ENCODE measurements at regions not wholly inside any gene's neighbourhood (a gene's known extent, or its start where the extent isn't known, plus 50 kb on each side); places are given as distances from the start of the nearest gene placed in this dataset.

GRCh38 chr17:14719942-14720341, 419.1 kb downstream of the HS3ST3B1 start:
- H3K9me3 ChIP-seq (ENCODE audit: low read length): no peaks in the 10 kb centered on the region
- no peak for TF ChIP-seq FLYWCH1 (CRISPR knock-in tag; IDR thresholded peaks at IDR 0.05)
- no peak for TF ChIP-seq NCOA1 (CRISPR knock-in tag; IDR thresholded peaks at IDR 0.05)
- no peak for TF ChIP-seq ZNF629 (CRISPR knock-in tag; conservative IDR thresholded peaks at IDR 0.05)
- no peak for TF ChIP-seq ZBTB46 (CRISPR knock-in tag; IDR thresholded peaks at IDR 0.05; ENCODE audit: borderline replicate concordance)
- TF ChIP-seq, protein P1, sequence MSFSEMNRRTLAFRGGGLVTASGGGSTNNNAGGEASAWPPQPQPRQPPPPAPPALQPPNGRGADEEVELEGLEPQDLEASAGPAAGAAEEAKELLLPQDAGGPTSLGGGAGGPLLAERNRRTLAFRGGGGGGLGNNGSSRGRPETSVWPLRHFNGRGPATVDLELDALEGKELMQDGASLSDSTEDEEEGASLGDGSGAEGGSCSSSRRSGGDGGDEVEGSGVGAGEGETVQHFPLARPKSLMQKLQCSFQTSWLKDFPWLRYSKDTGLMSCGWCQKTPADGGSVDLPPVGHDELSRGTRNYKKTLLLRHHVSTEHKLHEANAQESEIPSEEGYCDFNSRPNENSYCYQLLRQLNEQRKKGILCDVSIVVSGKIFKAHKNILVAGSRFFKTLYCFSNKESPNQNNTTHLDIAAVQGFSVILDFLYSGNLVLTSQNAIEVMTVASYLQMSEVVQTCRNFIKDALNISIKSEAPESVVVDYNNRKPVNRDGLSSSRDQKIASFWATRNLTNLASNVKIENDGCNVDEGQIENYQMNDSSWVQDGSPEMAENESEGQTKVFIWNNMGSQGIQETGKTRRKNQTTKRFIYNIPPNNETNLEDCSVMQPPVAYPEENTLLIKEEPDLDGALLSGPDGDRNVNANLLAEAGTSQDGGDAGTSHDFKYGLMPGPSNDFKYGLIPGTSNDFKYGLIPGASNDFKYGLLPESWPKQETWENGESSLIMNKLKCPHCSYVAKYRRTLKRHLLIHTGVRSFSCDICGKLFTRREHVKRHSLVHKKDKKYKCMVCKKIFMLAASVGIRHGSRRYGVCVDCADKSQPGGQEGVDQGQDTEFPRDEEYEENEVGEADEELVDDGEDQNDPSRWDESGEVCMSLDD (CRISPR knock-in tag; IDR thresholded peaks at IDR 0.05; ENCODE audit: borderline replicate concordance): no peak
- H3K4me1 ChIP-seq (ENCODE audit: insufficient read depth, low read length): no peaks in the 10 kb centered on the region
- BruUV-seq (replicated peaks): no TSS peak
- 76% methylated on average over 3 of the region's 3 CpGs for WGBS (ENCODE audit: low lambda C conversion rate)
- H3K79me2 ChIP-seq (ENCODE audit: insufficient read depth, low read length): no peaks in the 10 kb centered on the region
- no peaks in the 10 kb centered on the region for H3K27me3 ChIP-seq (ENCODE audit: control insufficient read depth in 1 of 2, insufficient read depth in 2 of 2, low read length in 2 of 2)
- no peak overlapping the region for H3K9ac ChIP-seq (ENCODE audit: insufficient read depth, low read depth, low read length)
- H3K27ac ChIP-seq (ENCODE audit: extremely low read length, insufficient read depth, low read length): no peak overlapping the region
- no peak overlapping the region for H3K4me2 ChIP-seq (ENCODE audit: low read depth, low read length)
- ChIA-PET CTCF (ENCODE audit: low intra/inter-chr PET ratio, low total read pairs) (no interaction called here), POLR2A (no interaction called here)
- H3K36me3 ChIP-seq (replicated peaks in 1 of 2; ENCODE audit: control insufficient read depth in 1 of 2, insufficient read depth in 2 of 2, low read length in 2 of 2): no peaks in the 10 kb centered on the region
- intact Hi-C loops (cut with micrococcal nuclease; ENCODE audit: unreplicated experiment) (no loop called here), in situ Hi-C loops (cut with HindIII; ENCODE audit: extremely low pct_ligation_motif_present, low pct_unique_long_range_greater_than_20kb) (no loop called here)
- FAIRE-seq (no peak), ATAC-seq (no peak), DNase-seq (ENCODE audit: low spot score) (no peak)
- no peak overlapping the region for H3K4me3 ChIP-seq (replicated peaks in 1 of 3; ENCODE audit: insufficient read depth in 1 of 3, low read depth in 2 of 3, low read length in 3 of 3)
- H2AFZ ChIP-seq (ENCODE audit: low read length): no peak overlapping the region
- H4K20me1 ChIP-seq (ENCODE audit: insufficient read depth, low read length): no peaks in the 10 kb centered on the region

Measured in HepG2 (cell line).